ENCODE measurements at regions not wholly inside any gene's neighbourhood (a gene's known extent, or its start where the extent isn't known, plus 50 kb on each side); places are given as distances from the start of the nearest gene placed in this dataset.

- TF ChIP-seq, protein P1, sequence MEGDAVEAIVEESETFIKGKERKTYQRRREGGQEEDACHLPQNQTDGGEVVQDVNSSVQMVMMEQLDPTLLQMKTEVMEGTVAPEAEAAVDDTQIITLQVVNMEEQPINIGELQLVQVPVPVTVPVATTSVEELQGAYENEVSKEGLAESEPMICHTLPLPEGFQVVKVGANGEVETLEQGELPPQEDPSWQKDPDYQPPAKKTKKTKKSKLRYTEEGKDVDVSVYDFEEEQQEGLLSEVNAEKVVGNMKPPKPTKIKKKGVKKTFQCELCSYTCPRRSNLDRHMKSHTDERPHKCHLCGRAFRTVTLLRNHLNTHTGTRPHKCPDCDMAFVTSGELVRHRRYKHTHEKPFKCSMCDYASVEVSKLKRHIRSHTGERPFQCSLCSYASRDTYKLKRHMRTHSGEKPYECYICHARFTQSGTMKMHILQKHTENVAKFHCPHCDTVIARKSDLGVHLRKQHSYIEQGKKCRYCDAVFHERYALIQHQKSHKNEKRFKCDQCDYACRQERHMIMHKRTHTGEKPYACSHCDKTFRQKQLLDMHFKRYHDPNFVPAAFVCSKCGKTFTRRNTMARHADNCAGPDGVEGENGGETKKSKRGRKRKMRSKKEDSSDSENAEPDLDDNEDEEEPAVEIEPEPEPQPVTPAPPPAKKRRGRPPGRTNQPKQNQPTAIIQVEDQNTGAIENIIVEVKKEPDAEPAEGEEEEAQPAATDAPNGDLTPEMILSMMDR (IDR thresholded peaks at IDR 0.05) = no peak
- no peak for TF ChIP-seq POLR2AphosphoS5 (IDR thresholded peaks at IDR 0.05)
These were observed 204.1 kb upstream of the AGTR1 start for GRCh38 chr3:148493631-148494030.
